SK-N-MC (cell line): ENCODE measurements at regions not wholly inside any gene's neighbourhood (a gene's known extent, or its start where the extent isn't known, plus 50 kb on each side); places are given as distances from the start of the nearest gene placed in this dataset.

Experiments used
- EZH2 ChIP-seq: fragments of 200-600 bp; sonication (generic); IDR thresholded peaks from one replicate; pipeline ENCODE4 v1.6.1; 2017; ENCODE audit warnings: antibody characterized with exemption
- POLR2AphosphoS5 ChIP-seq: IDR thresholded peaks from 2 replicates; pipeline ENCODE4 v1.6.1; 2012; ENCODE audit warnings: mild to moderate bottlenecking, low read depth, low read length, borderline replicate concordance

- TF ChIP-seq EZH2 (no peak), POLR2AphosphoS5 (no peak)
These were observed 844.6 kb upstream of the ROBO1 start for GRCh38 chr3:80612366-80612765.
